HepG2 (cell line): ENCODE measurements at regions not wholly inside any gene's neighbourhood (a gene's known extent, or its start where the extent isn't known, plus 50 kb on each side); places are given as distances from the start of the nearest gene placed in this dataset.

Source experiments
- ATAC-seq: fragments of 200-7000 bp; cut with Tn5 transposase; 3 replicates; pipeline ENCODE4 v1.9.1; 2020; ENCODE audit warnings: mild to moderate bottlenecking, moderate library complexity
- BruUV-seq: library from RNA; stranded (reverse); fragments of 400-500 nt; replicated peaks from 2 replicates; lab custom pipeline; 2021; lab: Mats Ljungman, UMichigan
- CTCF ChIA-PET: fragments of 300-600 bp; formaldehyde crosslinking; extraction: SDS; loops from one replicate; lab custom pipeline; 2021; ENCODE audit warnings: low total read pairs, inconsistent platforms, low intra/inter-chr PET ratio; lab: Yijun Ruan, JAX
- POLR2A ChIA-PET: fragments of 350-600 bp; sonication (Branson Sonifier 250); formaldehyde crosslinking; loops from one replicate; lab custom pipeline; 2020; ENCODE audit warnings: antibody characterized with exemption, inconsistent platforms; lab: Yijun Ruan, JAX
- DNase-seq: peaks from one replicate; pipeline ENCODE4 v3.0.0-alpha.2; 2015; ENCODE audit warnings: low spot score
- FAIRE-seq: peaks from 3 replicates; lab custom pipeline; 2011; peaks lifted over from hg19 to GRCh38; lab: Jason Lieb, UNC
- H2AFZ ChIP-seq: one replicate; pipeline ENCODE4 v1.6.1; 2011; ENCODE audit warnings: low read length, inconsistent platforms
- H3K27ac ChIP-seq: fragments of 300-600 bp; 3 replicates; pipeline ENCODE4 v1.8.0; 2011; ENCODE audit warnings: mixed run types, mild to moderate bottlenecking, mixed read lengths, low read length, inconsistent platforms; ENCODE audit not compliant: insufficient read depth; ENCODE audit errors: extremely low read length
- H3K27me3 ChIP-seq, 2 experiments: fragments of 200-600 bp in 1 of 2; 2 replicates in 1 of 2; 3 replicates in 1 of 2; pipeline versions ENCODE4 v1.6.0 to v1.8.0; 2011; ENCODE audit warnings: low read length in 2 of 2, mild to moderate bottlenecking in 2 of 2, moderate library complexity in 2 of 2, inconsistent platforms in 1 of 2; ENCODE audit not compliant: insufficient read depth in 2 of 2, control insufficient read depth in 1 of 2
- H3K36me3 ChIP-seq, 2 experiments: fragments of 200-600 bp in 1 of 2; replicated peaks in 1 of 2; 2 replicates in 1 of 2; 3 replicates in 1 of 2; pipeline versions ENCODE4 v1.5.1 to v1.8.0; 2011; ENCODE audit warnings: low read length in 2 of 2, inconsistent platforms in 1 of 2; ENCODE audit not compliant: insufficient read depth in 2 of 2, control insufficient read depth in 1 of 2
- H3K4me1 ChIP-seq: 2 replicates; pipeline ENCODE4 v1.5.1; 2012; ENCODE audit warnings: low read length, inconsistent platforms; ENCODE audit not compliant: insufficient read depth
- H3K4me2 ChIP-seq: 2 replicates; pipeline ENCODE4 v1.6.0; 2011; ENCODE audit warnings: low read depth, low read length, inconsistent platforms
- H3K4me3 ChIP-seq, 3 experiments: fragments of 200-600 bp in 1 of 3; sonication (generic), shearing (Covaris generic) in 1 of 3; replicated peaks in 1 of 3; 2 replicates each; pipeline ENCODE4 v1.5.1; 2011 to 2016; ENCODE audit warnings: low read length in 3 of 3, inconsistent platforms in 2 of 3, low read depth in 2 of 3, mild to moderate bottlenecking in 2 of 3, control low read depth in 1 of 3, mixed read lengths in 1 of 3; ENCODE audit not compliant: insufficient read depth in 1 of 3
- H3K79me2 ChIP-seq: one replicate; pipeline ENCODE4 v1.6.1; 2011; ENCODE audit warnings: low read length, inconsistent platforms; ENCODE audit not compliant: insufficient read depth
- H3K9ac ChIP-seq: 2 replicates; pipeline ENCODE4 v1.6.0; 2011; ENCODE audit warnings: mild to moderate bottlenecking, low read depth, low read length, inconsistent platforms; ENCODE audit not compliant: insufficient read depth
- H3K9me3 ChIP-seq: 2 replicates; pipeline ENCODE4 v1.5.1; 2012; ENCODE audit warnings: mild to moderate bottlenecking, low read length
- H4K20me1 ChIP-seq: 2 replicates; pipeline ENCODE4 v1.6.0; 2011; ENCODE audit warnings: inconsistent platforms, mild to moderate bottlenecking, low read length, moderate library complexity; ENCODE audit not compliant: insufficient read depth
- ATF7 ChIP-seq, 2 experiments: fragments of 450-650 bp in 1 of 2; sonication (generic) in 1 of 2; formaldehyde crosslinking in 1 of 2; IDR thresholded peaks; 2 replicates each; pipeline versions ENCODE4 v1.4.0 to v1.6.1; 2016 to 2020; ENCODE audit warnings: antibody characterized with exemption in 1 of 2, mild to moderate bottlenecking in 1 of 2, missing genetic modification reagents in 1 of 2
- DMAP1 ChIP-seq: IDR thresholded peaks from 2 replicates; pipeline ENCODE4 v1.6.1; 2016
- HOXD1 ChIP-seq: sonication (generic); formaldehyde crosslinking; IDR thresholded peaks from 2 replicates; pipeline ENCODE4 v1.5.0; 2020; ENCODE audit warnings: missing genetic modification reagents
- PPARG ChIP-seq: conservative IDR thresholded peaks from 2 replicates; pipeline ENCODE4 v1.6.1; 2016; ENCODE audit warnings: missing biosample characterization, missing genetic modification reagents
- RBM39 ChIP-seq: fragments of 200-400 bp; formaldehyde crosslinking; IDR thresholded peaks from one replicate; pipeline ENCODE4 v1.6.1; 2018; ENCODE audit warnings: antibody characterized with exemption, mild to moderate bottlenecking, low read depth, low read length; ENCODE audit not compliant: poor library complexity, severe bottlenecking
- SPEN ChIP-seq: sonication (generic); formaldehyde crosslinking; IDR thresholded peaks from 2 replicates; pipeline ENCODE4 v1.5.1; 2020; ENCODE audit warnings: low read depth, mild to moderate bottlenecking, missing genetic modification reagents
- ZFP36 ChIP-seq: fragments of 150-350 bp; IDR thresholded peaks from 2 replicates; pipeline ENCODE4 v1.6.1; 2018; ENCODE audit warnings: borderline replicate concordance, low read length, low read depth; ENCODE audit not compliant: partially characterized antibody
- ZNF550 ChIP-seq: sonication (generic); formaldehyde crosslinking; IDR thresholded peaks from 2 replicates; pipeline ENCODE4 v1.4.0; 2020; ENCODE audit warnings: mild to moderate bottlenecking, missing genetic modification reagents, borderline replicate concordance
- ZNF75D ChIP-seq: sonication (generic); formaldehyde crosslinking; IDR thresholded peaks from 2 replicates; pipeline ENCODE4 v1.8.1; 2023; ENCODE audit warnings: missing genetic modification reagents, mild to moderate bottlenecking, borderline replicate concordance
- ZNF781 ChIP-seq: sonication (generic); formaldehyde crosslinking; IDR thresholded peaks from 2 replicates; pipeline ENCODE4 v1.5.1; 2020; ENCODE audit warnings: borderline replicate concordance, mild to moderate bottlenecking, missing genetic modification reagents; ENCODE audit errors: not compliant biosample characterization
- WGBS: methylation state at CpG from one replicate; pipeline ENCODE4 v1.1.6; 2017; ENCODE audit warnings: low lambda C conversion rate; 5-methylcytosine and 5-hydroxymethylcytosine counted together
- in situ Hi-C: cut with HindIII; loops from 2 replicates; pipeline ENCODE4 v1.10.0; 2017; ENCODE audit warnings: low pct_unique_long_range_greater_than_20kb; ENCODE audit not compliant: extremely low pct_ligation_motif_present
- intact Hi-C: fragments of 100-400 bp; cut with micrococcal nuclease; formaldehyde crosslinking; loops from one replicate; pipeline ENCODE4 v1.10.0; 2022; ENCODE audit not compliant: unreplicated experiment
- TF ChIP-seq, protein P1 (sequence below): sonication (generic); formaldehyde crosslinking; IDR thresholded peaks from 2 replicates; pipeline ENCODE4 v1.4.0; 2020; ENCODE audit warnings: mild to moderate bottlenecking, low read depth, missing genetic modification reagents
- TF ChIP-seq, protein P2 (sequence below): IDR thresholded peaks from 2 replicates; pipeline ENCODE4 v1.6.1; 2012; ENCODE audit warnings: low read length, improper control_type of control experiment
- TF ChIP-seq, protein P3 (sequence below): sonication (generic); formaldehyde crosslinking; IDR thresholded peaks from 2 replicates; pipeline ENCODE4 v1.4.0; 2020; ENCODE audit warnings: low read depth, mild to moderate bottlenecking, missing genetic modification reagents

DNA sequence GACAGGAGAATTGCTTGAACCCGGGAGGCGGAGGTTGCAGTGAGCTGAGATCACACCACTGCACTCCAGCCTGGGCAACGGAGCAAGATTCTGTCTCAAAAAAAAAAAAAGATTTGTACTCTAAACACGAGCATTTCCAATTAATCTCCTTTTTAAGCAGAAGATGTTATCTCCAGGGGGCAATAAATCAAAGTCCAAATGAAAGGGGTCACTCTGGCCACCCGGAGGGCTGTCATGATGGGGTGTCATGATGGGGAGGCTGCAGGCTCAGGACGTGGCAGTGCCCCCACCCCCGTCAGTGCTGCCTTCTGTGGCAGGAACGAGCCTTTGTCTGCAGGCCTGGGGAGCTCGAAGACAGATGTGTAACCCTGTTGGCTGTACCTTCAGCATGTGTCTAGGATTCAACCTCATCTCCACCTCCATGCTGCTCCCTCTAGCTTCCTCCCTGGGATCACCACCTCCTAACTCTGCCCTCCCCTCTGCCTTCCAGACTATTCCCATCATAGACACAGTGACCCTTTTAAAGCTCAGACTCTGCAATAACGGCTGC is 76.9 kb upstream of the YWHAQ start (continued):
- TF ChIP-seq, protein P1, sequence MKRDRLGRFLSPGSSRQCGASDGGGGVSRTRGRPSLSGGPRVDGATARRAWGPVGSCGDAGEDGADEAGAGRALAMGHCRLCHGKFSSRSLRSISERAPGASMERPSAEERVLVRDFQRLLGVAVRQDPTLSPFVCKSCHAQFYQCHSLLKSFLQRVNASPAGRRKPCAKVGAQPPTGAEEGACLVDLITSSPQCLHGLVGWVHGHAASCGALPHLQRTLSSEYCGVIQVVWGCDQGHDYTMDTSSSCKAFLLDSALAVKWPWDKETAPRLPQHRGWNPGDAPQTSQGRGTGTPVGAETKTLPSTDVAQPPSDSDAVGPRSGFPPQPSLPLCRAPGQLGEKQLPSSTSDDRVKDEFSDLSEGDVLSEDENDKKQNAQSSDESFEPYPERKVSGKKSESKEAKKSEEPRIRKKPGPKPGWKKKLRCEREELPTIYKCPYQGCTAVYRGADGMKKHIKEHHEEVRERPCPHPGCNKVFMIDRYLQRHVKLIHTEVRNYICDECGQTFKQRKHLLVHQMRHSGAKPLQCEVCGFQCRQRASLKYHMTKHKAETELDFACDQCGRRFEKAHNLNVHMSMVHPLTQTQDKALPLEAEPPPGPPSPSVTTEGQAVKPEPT (CRISPR knock-in tag): no peak
- TF ChIP-seq HOXD1 (CRISPR knock-in tag) (no peak), PPARG (no peak), ZFP36 (no peak), ZNF781 (CRISPR knock-in tag) (no peak), ZNF550 (CRISPR knock-in tag) (no peak), ZNF75D (CRISPR knock-in tag) (no peak)

DNA sequence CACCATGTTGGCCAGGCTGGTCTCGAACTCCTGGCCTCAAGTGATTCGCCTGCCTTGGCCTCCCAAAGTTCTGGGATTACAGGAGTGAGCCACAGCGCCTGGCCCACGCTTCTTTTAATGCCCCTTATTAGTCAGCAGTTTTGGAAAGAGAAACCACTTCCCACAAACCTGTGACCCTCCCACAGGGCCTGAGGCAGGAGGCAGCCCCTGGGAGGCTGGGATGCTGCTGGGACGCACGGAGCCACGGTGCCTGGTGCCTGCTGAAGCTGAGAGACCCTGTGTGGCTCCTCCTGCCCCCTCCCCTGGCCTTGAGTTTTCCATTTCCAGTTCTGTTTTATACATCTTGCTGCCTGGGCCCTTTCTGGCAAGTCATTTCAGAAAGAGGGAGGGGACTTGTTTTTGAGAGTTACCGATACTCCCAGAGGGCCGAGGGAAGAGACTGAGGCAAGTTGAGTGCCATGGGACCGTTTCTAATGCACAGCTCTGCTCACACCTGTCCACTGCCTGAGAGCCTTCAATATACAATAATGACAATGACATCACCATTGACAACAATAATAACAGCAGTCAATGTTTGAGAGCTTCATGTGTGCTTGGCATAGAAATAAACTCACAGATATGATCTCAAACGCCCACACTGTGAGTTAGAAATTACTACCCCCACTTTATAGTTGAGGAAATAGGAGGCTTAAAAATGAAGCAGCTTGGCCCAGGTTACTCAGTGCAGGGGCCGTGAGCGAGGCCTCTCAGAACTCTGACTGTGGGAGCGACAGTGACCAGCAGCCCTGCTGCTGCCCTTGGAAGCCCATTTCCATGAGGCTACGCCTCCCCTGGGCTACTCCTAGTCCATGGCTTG is 78.1 kb upstream of the YWHAQ start:
- CTCF ChIA-PET: no interaction called here
- POLR2A ChIA-PET: no interaction called here
- H3K4me1 ChIP-seq: peaks cover 24% of the 10 kb centered on the region
- H4K20me1 ChIP-seq: no peaks in the 10 kb centered on the region
- WGBS: 48% methylated on average over 15 of the region's 15 CpGs
- intact Hi-C loops: no loop called here
- no TSS peak for BruUV-seq
- H3K27me3 ChIP-seq: peaks cover 2 to 18% of the 10 kb centered on the region in 2 experiments; a peak in 3 of 5 replicates
- ATAC-seq (no peak), DNase-seq (no peak), FAIRE-seq (no peak)
- no peak overlapping the region for H3K4me2 ChIP-seq
- H3K36me3 ChIP-seq: no peaks in the 10 kb centered on the region
- no peaks in the 10 kb centered on the region for H3K9me3 ChIP-seq
- in situ Hi-C loops: no loop called here
- no peak overlapping the region for H3K9ac ChIP-seq
- H3K27ac ChIP-seq: no peak overlapping the region
- H2AFZ ChIP-seq: no peak overlapping the region
- H3K4me3 ChIP-seq: no peak overlapping the region
- no peaks in the 10 kb centered on the region for H3K79me2 ChIP-seq
- peak; percentile 64 for TF ChIP-seq ATF7 (IDR thresholded peaks at IDR 0.05)
- TF ChIP-seq ATF7 (CRISPR knock-in tag; IDR thresholded peaks at IDR 0.05): no peak
- TF ChIP-seq SPEN (CRISPR knock-in tag): no peak
- TF ChIP-seq, protein P2, sequence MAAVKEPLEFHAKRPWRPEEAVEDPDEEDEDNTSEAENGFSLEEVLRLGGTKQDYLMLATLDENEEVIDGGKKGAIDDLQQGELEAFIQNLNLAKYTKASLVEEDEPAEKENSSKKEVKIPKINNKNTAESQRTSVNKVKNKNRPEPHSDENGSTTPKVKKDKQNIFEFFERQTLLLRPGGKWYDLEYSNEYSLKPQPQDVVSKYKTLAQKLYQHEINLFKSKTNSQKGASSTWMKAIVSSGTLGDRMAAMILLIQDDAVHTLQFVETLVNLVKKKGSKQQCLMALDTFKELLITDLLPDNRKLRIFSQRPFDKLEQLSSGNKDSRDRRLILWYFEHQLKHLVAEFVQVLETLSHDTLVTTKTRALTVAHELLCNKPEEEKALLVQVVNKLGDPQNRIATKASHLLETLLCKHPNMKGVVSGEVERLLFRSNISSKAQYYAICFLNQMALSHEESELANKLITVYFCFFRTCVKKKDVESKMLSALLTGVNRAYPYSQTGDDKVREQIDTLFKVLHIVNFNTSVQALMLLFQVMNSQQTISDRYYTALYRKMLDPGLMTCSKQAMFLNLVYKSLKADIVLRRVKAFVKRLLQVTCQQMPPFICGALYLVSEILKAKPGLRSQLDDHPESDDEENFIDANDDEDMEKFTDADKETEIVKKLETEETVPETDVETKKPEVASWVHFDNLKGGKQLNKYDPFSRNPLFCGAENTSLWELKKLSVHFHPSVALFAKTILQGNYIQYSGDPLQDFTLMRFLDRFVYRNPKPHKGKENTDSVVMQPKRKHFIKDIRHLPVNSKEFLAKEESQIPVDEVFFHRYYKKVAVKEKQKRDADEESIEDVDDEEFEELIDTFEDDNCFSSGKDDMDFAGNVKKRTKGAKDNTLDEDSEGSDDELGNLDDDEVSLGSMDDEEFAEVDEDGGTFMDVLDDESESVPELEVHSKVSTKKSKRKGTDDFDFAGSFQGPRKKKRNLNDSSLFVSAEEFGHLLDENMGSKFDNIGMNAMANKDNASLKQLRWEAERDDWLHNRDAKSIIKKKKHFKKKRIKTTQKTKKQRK: no peak
- no peak for TF ChIP-seq DMAP1 (CRISPR knock-in tag)
- TF ChIP-seq RBM39: no peak
- TF ChIP-seq, protein P3, sequence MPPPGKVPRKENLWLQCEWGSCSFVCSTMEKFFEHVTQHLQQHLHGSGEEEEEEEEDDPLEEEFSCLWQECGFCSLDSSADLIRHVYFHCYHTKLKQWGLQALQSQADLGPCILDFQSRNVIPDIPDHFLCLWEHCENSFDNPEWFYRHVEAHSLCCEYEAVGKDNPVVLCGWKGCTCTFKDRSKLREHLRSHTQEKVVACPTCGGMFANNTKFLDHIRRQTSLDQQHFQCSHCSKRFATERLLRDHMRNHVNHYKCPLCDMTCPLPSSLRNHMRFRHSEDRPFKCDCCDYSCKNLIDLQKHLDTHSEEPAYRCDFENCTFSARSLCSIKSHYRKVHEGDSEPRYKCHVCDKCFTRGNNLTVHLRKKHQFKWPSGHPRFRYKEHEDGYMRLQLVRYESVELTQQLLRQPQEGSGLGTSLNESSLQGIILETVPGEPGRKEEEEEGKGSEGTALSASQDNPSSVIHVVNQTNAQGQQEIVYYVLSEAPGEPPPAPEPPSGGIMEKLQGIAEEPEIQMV (CRISPR knock-in tag): no peak
